Stimulated activated naive CD8-positive, alpha-beta T cell treated with anti-CD3 and anti-CD28 coated beads, Interleukin-15, Interleukin-2, amounts not matched to agents 100 ng/mL and 50 ng/mL, for 24 hours (primary cell): ENCODE measurements at regions not wholly inside any gene's neighbourhood (a gene's known extent, or its start where the extent isn't known, plus 50 kb on each side); places are given as distances from the start of the nearest gene placed in this dataset.
"Not testable (repeated sequence)": the region's sequence is repeated elsewhere in the genome, so short reads cannot be mapped to it uniquely, and the experiment has no call there.

ENCODE experiments used
- H3K27ac Mint-ChIP-seq: one replicate; pipeline ENCODE4 v1.8.0; 2021; ENCODE audit warnings: mild to moderate bottlenecking, mixed read lengths
- H3K27me3 Mint-ChIP-seq: one replicate; pipeline ENCODE4 v1.8.0; 2021; ENCODE audit warnings: mixed read lengths
- H3K36me3 Mint-ChIP-seq: one replicate; pipeline ENCODE4 v1.8.0; 2021; ENCODE audit warnings: low read depth, mixed read lengths
- H3K4me1 Mint-ChIP-seq: one replicate; pipeline ENCODE4 v1.8.0; 2021; ENCODE audit warnings: low read depth, mixed read lengths
- H3K4me3 Mint-ChIP-seq: one replicate; pipeline ENCODE4 v1.8.0; 2021; ENCODE audit warnings: mild to moderate bottlenecking, mixed read lengths
- H3K9me3 Mint-ChIP-seq: one replicate; pipeline ENCODE4 v1.8.0; 2021; ENCODE audit warnings: mixed read lengths

GRCh38 chr11:70556884-70557741 is 158.8 kb downstream of the CTTN start:
- Mint-ChIP-seq H3K4me3 (no peak overlapping the region), H3K27ac (no peak overlapping the region), H3K27me3 (no peaks in the 10 kb centered on the region), H3K9me3 (no peaks in the 10 kb centered on the region), H3K36me3 (no peaks in the 10 kb centered on the region), H3K4me1 (no peaks in the 10 kb centered on the region)

GRCh38 chr11:70557742-70558485 is 159.6 kb downstream of the CTTN start:
- Mint-ChIP-seq H3K27me3 (no peaks in the 10 kb centered on the region), H3K4me1 (no peaks in the 10 kb centered on the region), H3K36me3 (no peaks in the 10 kb centered on the region), H3K4me3 (no peak overlapping the region), H3K27ac (no peak overlapping the region), H3K9me3 (no peaks in the 10 kb centered on the region)

- no peaks in the 10 kb centered on the region for H3K4me1 Mint-ChIP-seq
- no peak overlapping the region for H3K27ac Mint-ChIP-seq
- H3K9me3 Mint-ChIP-seq, result no peaks in the 10 kb centered on the region
- no peaks in the 10 kb centered on the region for H3K27me3 Mint-ChIP-seq
- H3K36me3 Mint-ChIP-seq, result no peaks in the 10 kb centered on the region
- H3K4me3 Mint-ChIP-seq, result no peak overlapping the region
Observed at GRCh38 chr11:70558681-70559080, 160.4 kb downstream of the CTTN start.

- H3K4me1 Mint-ChIP-seq, result no peaks in the 10 kb centered on the region
- no peaks in the 10 kb centered on the region for H3K9me3 Mint-ChIP-seq
- H3K36me3 Mint-ChIP-seq, result no peaks in the 10 kb centered on the region
- H3K27me3 Mint-ChIP-seq, result peaks cover under 1% of the 10 kb centered on the region
- no peak overlapping the region for H3K4me3 Mint-ChIP-seq
- no peak overlapping the region for H3K27ac Mint-ChIP-seq
Observed at GRCh38 chr11:70559516-70559915, 161.2 kb downstream of the CTTN start.

- H3K27me3 Mint-ChIP-seq, H3K4me3 Mint-ChIP-seq, H3K36me3 Mint-ChIP-seq, H3K4me1 Mint-ChIP-seq, H3K9me3 Mint-ChIP-seq, H3K27ac Mint-ChIP-seq: not testable (repeated sequence)
Observed at GRCh38 chr11:70560621-70561020, 162.3 kb downstream of the CTTN start.

- no peaks in the 10 kb centered on the region for H3K36me3 Mint-ChIP-seq
- no peak overlapping the region for H3K27ac Mint-ChIP-seq
Observed at GRCh38 chr11:70566768-70567530, 168.6 kb downstream of the CTTN start.

GRCh38 chr11:70567680-70568034 is 169.3 kb downstream of the CTTN start:
- Mint-ChIP-seq H3K36me3 (no peaks in the 10 kb centered on the region), H3K27ac (no peak overlapping the region), H3K4me1 (no peaks in the 10 kb centered on the region), H3K4me3 (no peak overlapping the region), H3K27me3 (peaks cover 33% of the 10 kb centered on the region), H3K9me3 (no peaks in the 10 kb centered on the region)

More at GRCh38 chr11:70566768-70567530, 168.6 kb downstream of the CTTN start:
- Mint-ChIP-seq H3K4me3 (no peak overlapping the region), H3K9me3 (no peaks in the 10 kb centered on the region), H3K4me1 (no peaks in the 10 kb centered on the region), H3K27me3 (peaks cover 33% of the 10 kb centered on the region)

- no peaks in the 10 kb centered on the region for H3K9me3 Mint-ChIP-seq
- no peaks in the 10 kb centered on the region for H3K4me1 Mint-ChIP-seq
- H3K27ac Mint-ChIP-seq, result no peak overlapping the region
- H3K4me3 Mint-ChIP-seq, result no peak overlapping the region
- H3K36me3 Mint-ChIP-seq, result no peaks in the 10 kb centered on the region
- H3K27me3 Mint-ChIP-seq, result peaks cover 33% of the 10 kb centered on the region
Observed at GRCh38 chr11:70568035-70568813, 169.9 kb downstream of the CTTN start.

- peaks cover 33% of the 10 kb centered on the region for H3K27me3 Mint-ChIP-seq
- H3K36me3 Mint-ChIP-seq, result no peaks in the 10 kb centered on the region
- H3K27ac Mint-ChIP-seq, result no peak overlapping the region
- no peaks in the 10 kb centered on the region for H3K9me3 Mint-ChIP-seq
- no peaks in the 10 kb centered on the region for H3K4me1 Mint-ChIP-seq
- H3K4me3 Mint-ChIP-seq, result no peak overlapping the region
Observed at GRCh38 chr11:70568814-70569617, 170.7 kb downstream of the CTTN start.

- H3K9me3 Mint-ChIP-seq, result no peaks in the 10 kb centered on the region
- peaks cover 32% of the 10 kb centered on the region for H3K27me3 Mint-ChIP-seq
- no peaks in the 10 kb centered on the region for H3K36me3 Mint-ChIP-seq
- no peak overlapping the region for H3K27ac Mint-ChIP-seq
- H3K4me3 Mint-ChIP-seq, result no peak overlapping the region
- H3K4me1 Mint-ChIP-seq, result no peaks in the 10 kb centered on the region
Observed at GRCh38 chr11:70569618-70569890, 171.2 kb downstream of the CTTN start.

GRCh38 chr11:70569996-70570692 is 171.8 kb downstream of the CTTN start:
- Mint-ChIP-seq H3K4me3 (no peak overlapping the region), H3K4me1 (no peaks in the 10 kb centered on the region), H3K27me3 (peaks cover 27% of the 10 kb centered on the region), H3K27ac (no peak overlapping the region), H3K36me3 (no peaks in the 10 kb centered on the region), H3K9me3 (no peaks in the 10 kb centered on the region)

- peaks cover 24% of the 10 kb centered on the region for H3K27me3 Mint-ChIP-seq
- H3K9me3 Mint-ChIP-seq, result no peaks in the 10 kb centered on the region
- H3K27ac Mint-ChIP-seq, result no peak overlapping the region
- no peaks in the 10 kb centered on the region for H3K36me3 Mint-ChIP-seq
- no peaks in the 10 kb centered on the region for H3K4me1 Mint-ChIP-seq
- H3K4me3 Mint-ChIP-seq, result no peak overlapping the region
Observed at GRCh38 chr11:70570693-70571395, 172.5 kb downstream of the CTTN start.

GRCh38 chr11:70572974-70573260 is 174.6 kb downstream of the CTTN start:
- H3K27me3 Mint-ChIP-seq, result peaks cover 7% of the 10 kb centered on the region
- H3K4me3 Mint-ChIP-seq, result no peak overlapping the region
- no peaks in the 10 kb centered on the region for H3K9me3 Mint-ChIP-seq
- H3K27ac Mint-ChIP-seq, result no peak overlapping the region
- no peaks in the 10 kb centered on the region for H3K36me3 Mint-ChIP-seq
- H3K4me1 Mint-ChIP-seq, result no peaks in the 10 kb centered on the region
